Type B pancreatic cell (in vitro differentiated cells): ENCODE measurements at regions not wholly inside any gene's neighbourhood (a gene's known extent, or its start where the extent isn't known, plus 50 kb on each side); places are given as distances from the start of the nearest gene placed in this dataset.
A peak's percentile ranks its signal among the peaks of the same experiment; 100 is the strongest.
"Not testable (repeated sequence)": the region's sequence is repeated elsewhere in the genome, so short reads cannot be mapped to it uniquely, and the experiment has no call there.

Experiments used
- DNase-seq: peaks from one replicate; pipeline ENCODE4 v3.0.0; 2021; ENCODE audit warnings: mixed read lengths; ENCODE audit not compliant: unreplicated experiment; ENCODE audit errors: extremely low spot score
- H3K27ac Mint-ChIP-seq: 2 replicates; pipeline ENCODE4 v1.8.0; 2021; ENCODE audit warnings: mild to moderate bottlenecking, mixed read lengths
- H3K27me3 Mint-ChIP-seq: 2 replicates; pipeline ENCODE4 v1.8.0; 2021; ENCODE audit warnings: mixed read lengths
- H3K36me3 Mint-ChIP-seq: 2 replicates; pipeline ENCODE4 v1.8.0; 2021; ENCODE audit warnings: mixed read lengths
- H3K4me1 Mint-ChIP-seq: one replicate; pipeline ENCODE4 v1.8.0; 2021; ENCODE audit warnings: mixed read lengths; ENCODE audit not compliant: unreplicated experiment
- H3K4me3 Mint-ChIP-seq: 2 replicates; pipeline ENCODE4 v1.8.0; 2021; ENCODE audit warnings: mild to moderate bottlenecking, mixed read lengths
- H3K9me3 Mint-ChIP-seq: 2 replicates; pipeline ENCODE4 v1.8.0; 2021; ENCODE audit warnings: mixed read lengths
- TF ChIP-seq, protein P1 (sequence below): fragments of 200-600 bp; sonication (generic); conservative IDR thresholded peaks from 2 replicates; pipeline ENCODE4 v1.5.0; 2021; ENCODE audit warnings: antibody characterized with exemption, mild to moderate bottlenecking

DNA sequence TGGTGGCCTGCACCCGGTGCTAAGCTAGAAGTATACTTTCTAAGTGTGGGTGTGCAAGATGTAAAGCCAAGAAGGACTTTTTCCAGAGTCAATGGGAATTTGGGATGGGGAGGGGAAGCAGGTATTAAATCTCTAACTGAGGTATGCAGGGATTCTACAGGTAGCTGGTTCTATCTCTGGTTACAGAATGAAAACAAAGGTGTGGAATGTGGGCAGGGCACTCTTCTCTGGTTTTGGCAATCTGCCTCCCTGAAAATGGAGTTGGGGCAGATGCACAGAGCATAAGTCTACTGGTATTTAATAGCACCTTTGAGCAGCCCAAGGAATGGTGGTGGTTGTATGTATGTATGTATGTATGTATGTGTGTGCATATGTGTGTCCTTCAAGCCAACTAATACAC lies 66.7 kb upstream of the PPP1R12A start:
- Mint-ChIP-seq H3K27me3 (no peaks in the 10 kb centered on the region), H3K9me3 (peaks cover 3% of the 10 kb centered on the region), H3K36me3 (no peaks in the 10 kb centered on the region), H3K4me3 (peak overlapping the region; percentile 4), H3K27ac (peak overlapping the region; percentile 83), H3K4me1 (peaks cover 11% of the 10 kb centered on the region)
- TF ChIP-seq, protein P1, sequence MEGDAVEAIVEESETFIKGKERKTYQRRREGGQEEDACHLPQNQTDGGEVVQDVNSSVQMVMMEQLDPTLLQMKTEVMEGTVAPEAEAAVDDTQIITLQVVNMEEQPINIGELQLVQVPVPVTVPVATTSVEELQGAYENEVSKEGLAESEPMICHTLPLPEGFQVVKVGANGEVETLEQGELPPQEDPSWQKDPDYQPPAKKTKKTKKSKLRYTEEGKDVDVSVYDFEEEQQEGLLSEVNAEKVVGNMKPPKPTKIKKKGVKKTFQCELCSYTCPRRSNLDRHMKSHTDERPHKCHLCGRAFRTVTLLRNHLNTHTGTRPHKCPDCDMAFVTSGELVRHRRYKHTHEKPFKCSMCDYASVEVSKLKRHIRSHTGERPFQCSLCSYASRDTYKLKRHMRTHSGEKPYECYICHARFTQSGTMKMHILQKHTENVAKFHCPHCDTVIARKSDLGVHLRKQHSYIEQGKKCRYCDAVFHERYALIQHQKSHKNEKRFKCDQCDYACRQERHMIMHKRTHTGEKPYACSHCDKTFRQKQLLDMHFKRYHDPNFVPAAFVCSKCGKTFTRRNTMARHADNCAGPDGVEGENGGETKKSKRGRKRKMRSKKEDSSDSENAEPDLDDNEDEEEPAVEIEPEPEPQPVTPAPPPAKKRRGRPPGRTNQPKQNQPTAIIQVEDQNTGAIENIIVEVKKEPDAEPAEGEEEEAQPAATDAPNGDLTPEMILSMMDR = no peak
- no peak for DNase-seq

GRCh38 chr12:80000831-80001230 lies 65.9 kb upstream of the PPP1R12A start:
- peak overlapping the region; percentile 83 for H3K27ac Mint-ChIP-seq
- DNase-seq = no peak
- peaks cover 3% of the 10 kb centered on the region for H3K9me3 Mint-ChIP-seq
- no peaks in the 10 kb centered on the region for H3K36me3 Mint-ChIP-seq
- TF ChIP-seq, protein P1 = no peak
- H3K4me1 Mint-ChIP-seq = peaks cover 11% of the 10 kb centered on the region
- H3K27me3 Mint-ChIP-seq = no peaks in the 10 kb centered on the region
- H3K4me3 Mint-ChIP-seq = no peak overlapping the region

DNA sequence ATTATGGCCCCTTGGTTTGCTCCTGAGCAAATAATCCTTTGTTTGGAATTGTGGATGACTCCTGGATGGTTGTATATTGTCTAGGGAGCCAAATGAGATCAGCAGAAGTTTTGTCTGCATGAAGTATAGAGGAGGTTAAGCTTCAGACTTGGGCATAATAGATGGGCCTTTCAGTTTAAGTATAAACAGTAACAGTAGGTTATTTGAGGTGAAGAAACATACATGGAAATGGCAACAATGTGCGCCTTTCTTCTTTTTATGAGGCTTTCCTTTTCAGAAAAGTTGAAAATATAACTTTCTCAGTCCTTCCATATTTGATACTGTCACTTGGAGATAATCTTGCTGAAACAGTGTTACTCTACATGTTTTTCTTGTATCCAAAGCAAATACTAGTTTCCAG lies 63.7 kb upstream of the PPP1R12A start:
- Mint-ChIP-seq H3K27me3 (peaks cover 4% of the 10 kb centered on the region), H3K9me3 (peaks cover 8% of the 10 kb centered on the region), H3K36me3 (peaks cover 4% of the 10 kb centered on the region), H3K4me1 (peaks cover 11% of the 10 kb centered on the region), H3K27ac (no peak overlapping the region), H3K4me3 (no peak overlapping the region)
- no peak for DNase-seq
- TF ChIP-seq, protein P1 = no peak

DNA sequence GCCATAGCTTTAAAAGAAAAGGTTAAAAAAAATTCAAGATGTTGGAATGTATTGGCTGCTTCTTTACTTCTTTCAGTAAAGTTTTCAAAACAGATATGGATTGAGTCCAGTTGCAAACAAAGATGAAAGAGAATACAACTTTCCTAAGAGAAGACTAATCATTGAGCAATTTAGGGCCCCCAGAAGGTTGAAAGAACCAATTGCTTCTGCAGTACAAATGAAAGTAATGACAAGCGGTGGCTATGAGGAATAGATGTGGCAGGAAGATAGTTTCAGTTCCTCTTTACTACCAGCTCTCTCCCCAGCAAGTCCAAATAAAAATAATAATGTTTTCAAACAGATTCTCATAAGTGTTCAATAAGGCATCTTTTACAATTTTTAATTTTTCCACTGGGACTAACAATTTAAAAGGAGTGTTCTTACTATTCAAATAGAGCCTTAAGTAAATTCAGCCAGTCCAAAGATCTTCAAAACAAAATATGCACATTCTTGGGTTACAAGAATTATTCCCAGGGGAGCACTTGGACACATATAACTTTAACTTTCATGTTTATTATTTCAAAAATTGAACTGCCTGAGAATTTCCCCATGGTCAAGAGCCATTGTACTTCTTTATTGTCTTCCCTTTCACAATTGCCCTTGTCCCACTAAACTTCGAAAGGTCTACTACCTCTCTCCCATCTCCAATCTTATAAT lies 62.3 kb upstream of the PPP1R12A start:
- H3K36me3 Mint-ChIP-seq = peaks cover 4% of the 10 kb centered on the region
- H3K4me3 Mint-ChIP-seq = no peak overlapping the region
- H3K4me1 Mint-ChIP-seq = peaks cover 11% of the 10 kb centered on the region
- peaks cover 4% of the 10 kb centered on the region for H3K27me3 Mint-ChIP-seq
- no peak overlapping the region for H3K27ac Mint-ChIP-seq
- TF ChIP-seq, protein P1 = no peak
- peaks cover 8% of the 10 kb centered on the region for H3K9me3 Mint-ChIP-seq
- no peak for DNase-seq

GRCh38 chr12:79995385-79996084 lies 60.6 kb upstream of the PPP1R12A start:
- H3K36me3 Mint-ChIP-seq, H3K4me1 Mint-ChIP-seq, H3K9me3 Mint-ChIP-seq, H3K27ac Mint-ChIP-seq, DNase-seq, H3K27me3 Mint-ChIP-seq, H3K4me3 Mint-ChIP-seq: not testable (repeated sequence)

- H3K27ac Mint-ChIP-seq = no peak overlapping the region
- TF ChIP-seq, protein P1 = no peak
- peaks cover 7% of the 10 kb centered on the region for H3K4me1 Mint-ChIP-seq
- H3K27me3 Mint-ChIP-seq = peaks cover 4% of the 10 kb centered on the region
- peaks cover 5% of the 10 kb centered on the region for H3K9me3 Mint-ChIP-seq
- DNase-seq = no peak
- H3K4me3 Mint-ChIP-seq = no peak overlapping the region
- H3K36me3 Mint-ChIP-seq = peaks cover 4% of the 10 kb centered on the region
Observed at GRCh38 chr12:79993106-79993862, 58.4 kb upstream of the PPP1R12A start.
